AG09309 (cell line): ENCODE measurements at regions not wholly inside any gene's neighbourhood (a gene's known extent, or its start where the extent isn't known, plus 50 kb on each side); places are given as distances from the start of the nearest gene placed in this dataset.

Source experiments
- DNase-seq: peaks from one replicate; pipeline ENCODE4 v3.0.0-alpha.2; 2010; ENCODE audit warnings: low read depth
- H3K4me3 ChIP-seq: 2 replicates; pipeline ENCODE4 v1.5.1; 2011; ENCODE audit warnings: mild to moderate bottlenecking, low read depth, low read length, moderate library complexity; ENCODE audit not compliant: control insufficient read depth
- CTCF ChIP-seq: IDR thresholded peaks from 2 replicates; pipeline ENCODE4 v1.5.1; 2011; ENCODE audit warnings: mild to moderate bottlenecking, low read depth, low read length, inconsistent platforms; ENCODE audit not compliant: insufficient read depth, control insufficient read depth; ENCODE audit errors: missing control alignments

- TF ChIP-seq CTCF = no peak
- peak; percentile 20 for DNase-seq
- no peak overlapping the region for H3K4me3 ChIP-seq
These were observed 121.8 kb upstream of the DNAJC10 start for GRCh38 chr2:182594286-182594685.

- no peak overlapping the region for H3K4me3 ChIP-seq
- no peak for DNase-seq
- no peak for TF ChIP-seq CTCF
These were observed 120.4 kb upstream of the DNAJC10 start for GRCh38 chr2:182595650-182596049.

GRCh38 chr2:182597570-182598295, 118.3 kb upstream of the DNAJC10 start:
- no peak overlapping the region for H3K4me3 ChIP-seq
- no peak for DNase-seq
- no peak for TF ChIP-seq CTCF

GRCh38 chr2:182598626-182599025, 117.4 kb upstream of the DNAJC10 start:
- TF ChIP-seq CTCF = no peak
- H3K4me3 ChIP-seq = no peak overlapping the region
- no peak for DNase-seq

GRCh38 chr2:182605166-182605565, 110.9 kb upstream of the DNAJC10 start:
- H3K4me3 ChIP-seq = no peak overlapping the region
- TF ChIP-seq CTCF = no peak
- no peak for DNase-seq

- TF ChIP-seq CTCF = no peak
- no peak for DNase-seq
- H3K4me3 ChIP-seq = no peak overlapping the region
These were observed 109.1 kb upstream of the DNAJC10 start for GRCh38 chr2:182606728-182607681.
